D721Med (cell line): ENCODE measurements at regions not wholly inside any gene's neighbourhood (a gene's known extent, or its start where the extent isn't known, plus 50 kb on each side); places are given as distances from the start of the nearest gene placed in this dataset.

Source experiments
- DNase-seq: peaks from one replicate; pipeline ENCODE4 v3.0.0; 2011; ENCODE audit warnings: low spot score; ENCODE audit not compliant: insufficient read length
- FAIRE-seq: peaks from 2 replicates; lab custom pipeline; 2011; peaks lifted over from hg19 to GRCh38; lab: Jason Lieb, UNC
- TF ChIP-seq, protein P1 (sequence below): IDR thresholded peaks from 2 replicates; pipeline ENCODE4 v1.5.1; 2012; ENCODE audit warnings: mild to moderate bottlenecking, control low read depth; ENCODE audit not compliant: insufficient read depth; ENCODE audit errors: missing control alignments

DNA sequence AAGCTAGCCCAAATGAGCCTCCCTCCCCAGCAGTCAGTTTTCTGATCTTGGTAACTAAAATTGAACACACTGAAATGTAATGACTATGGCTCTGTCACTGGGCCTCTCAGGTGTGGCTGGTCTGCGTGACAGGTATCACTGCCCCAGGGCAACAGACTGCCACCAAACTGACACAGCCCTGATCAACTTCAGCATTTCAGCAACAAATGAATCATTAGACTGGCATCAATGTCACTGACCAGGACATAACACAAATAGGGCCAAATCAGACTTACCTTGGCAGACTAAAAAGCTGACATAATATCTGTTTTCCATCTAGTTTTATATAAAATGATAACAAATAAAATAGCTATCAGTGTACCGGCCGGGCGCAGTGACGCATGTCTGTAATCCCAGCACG is 290.8 kb upstream of the CHAC2 start:
- DNase-seq (no peak), FAIRE-seq (no peak)
- TF ChIP-seq, protein P1, sequence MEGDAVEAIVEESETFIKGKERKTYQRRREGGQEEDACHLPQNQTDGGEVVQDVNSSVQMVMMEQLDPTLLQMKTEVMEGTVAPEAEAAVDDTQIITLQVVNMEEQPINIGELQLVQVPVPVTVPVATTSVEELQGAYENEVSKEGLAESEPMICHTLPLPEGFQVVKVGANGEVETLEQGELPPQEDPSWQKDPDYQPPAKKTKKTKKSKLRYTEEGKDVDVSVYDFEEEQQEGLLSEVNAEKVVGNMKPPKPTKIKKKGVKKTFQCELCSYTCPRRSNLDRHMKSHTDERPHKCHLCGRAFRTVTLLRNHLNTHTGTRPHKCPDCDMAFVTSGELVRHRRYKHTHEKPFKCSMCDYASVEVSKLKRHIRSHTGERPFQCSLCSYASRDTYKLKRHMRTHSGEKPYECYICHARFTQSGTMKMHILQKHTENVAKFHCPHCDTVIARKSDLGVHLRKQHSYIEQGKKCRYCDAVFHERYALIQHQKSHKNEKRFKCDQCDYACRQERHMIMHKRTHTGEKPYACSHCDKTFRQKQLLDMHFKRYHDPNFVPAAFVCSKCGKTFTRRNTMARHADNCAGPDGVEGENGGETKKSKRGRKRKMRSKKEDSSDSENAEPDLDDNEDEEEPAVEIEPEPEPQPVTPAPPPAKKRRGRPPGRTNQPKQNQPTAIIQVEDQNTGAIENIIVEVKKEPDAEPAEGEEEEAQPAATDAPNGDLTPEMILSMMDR: no peak

GRCh38 chr2:53475766-53476165 is 291.8 kb upstream of the CHAC2 start:
- DNase-seq (no peak), FAIRE-seq (no peak)
- TF ChIP-seq, protein P1: no peak

- no peak for FAIRE-seq
These were observed 292.3 kb upstream of the CHAC2 start for GRCh38 chr2:53475321-53475720.

GRCh38 chr2:53474914-53475313 is 292.7 kb upstream of the CHAC2 start:
- TF ChIP-seq, protein P1: no peak
- no peak for DNase-seq
- FAIRE-seq: no peak

More at GRCh38 chr2:53475321-53475720, 292.3 kb upstream of the CHAC2 start:
- DNase-seq: no peak
- TF ChIP-seq, protein P1: no peak

GRCh38 chr2:53473775-53474311 is 293.8 kb upstream of the CHAC2 start:
- FAIRE-seq (no peak), DNase-seq (no peak)
- TF ChIP-seq, protein P1: no peak

GRCh38 chr2:53473236-53473635 is 294.4 kb upstream of the CHAC2 start:
- DNase-seq (no peak), FAIRE-seq (no peak)
- TF ChIP-seq, protein P1: peak; percentile 10

GRCh38 chr2:53467467-53468180 is 300.0 kb upstream of the CHAC2 start:
- TF ChIP-seq, protein P1: no peak
- DNase-seq: no peak
- FAIRE-seq: no peak
